ENCODE measurements at regions not wholly inside any gene's neighbourhood (a gene's known extent, or its start where the extent isn't known, plus 50 kb on each side); places are given as distances from the start of the nearest gene placed in this dataset.

GRCh38 chr1:195768377-195768776 lies 839.9 kb downstream of the KCNT2 start:
- no peak for TF ChIP-seq CTCF (conservative IDR thresholded peaks at IDR 0.05; ENCODE audit: low read length)
- TF ChIP-seq EZH2phosphoT487 (IDR thresholded peaks at IDR 0.05; ENCODE audit: borderline replicate concordance, low read depth, low read length), result no peak
